ENCODE measurements at regions not wholly inside any gene's neighbourhood (a gene's known extent, or its start where the extent isn't known, plus 50 kb on each side); places are given as distances from the start of the nearest gene placed in this dataset.

GRCh38 chr9:89946741-89947140 lies 341.9 kb downstream of the GADD45G start:
- TF ChIP-seq CTCF (IDR thresholded peaks at IDR 0.05) (no peak), EP300 (IDR thresholded peaks at IDR 0.05) (no peak)

Data from gastroesophageal sphincter (tissue), 3 donors.